PFSK-1 (cell line): ENCODE measurements at regions not wholly inside any gene's neighbourhood (a gene's known extent, or its start where the extent isn't known, plus 50 kb on each side); places are given as distances from the start of the nearest gene placed in this dataset.

Experiments used
- FOXP2 ChIP-seq: optimal IDR thresholded peaks from 2 replicates; pipeline ENCODE3; 2011; ENCODE audit warnings: borderline replicate concordance, control low read depth, inconsistent platforms; ENCODE audit not compliant: insufficient read depth; ENCODE audit errors: extremely low read length, extremely low read depth
- POLR2AphosphoS5 ChIP-seq: IDR thresholded peaks from 2 replicates; pipeline ENCODE4 v1.6.1; 2012; ENCODE audit warnings: low read depth, mild to moderate bottlenecking, control low read depth, low read length, moderate library complexity
- SIN3A ChIP-seq: IDR thresholded peaks from 2 replicates; pipeline ENCODE4 v1.6.1; 2012; ENCODE audit warnings: mild to moderate bottlenecking, low read length, moderate library complexity, borderline replicate concordance; ENCODE audit not compliant: insufficient read depth
- TAF1 ChIP-seq: IDR thresholded peaks from 2 replicates; pipeline ENCODE4 v1.6.1; 2012; ENCODE audit warnings: low read length, control low read depth, borderline replicate concordance; ENCODE audit not compliant: insufficient read depth
- TF ChIP-seq, protein P1 (sequence below), 2 experiments: IDR thresholded peaks; 2 replicates each; pipeline versions ENCODE4 v1.6.1 to v1.8.0; 2011 to 2012; ENCODE audit warnings: low read depth in 2 of 2, low read length in 2 of 2, control low read depth in 1 of 2, inconsistent platforms in 1 of 2, mild to moderate bottlenecking in 1 of 2, moderate library complexity in 1 of 2; ENCODE audit not compliant: insufficient read depth in 1 of 2

GRCh38 chr2:67783026-67783425, 279.8 kb downstream of the C1D start:
- TF ChIP-seq, protein P1, sequence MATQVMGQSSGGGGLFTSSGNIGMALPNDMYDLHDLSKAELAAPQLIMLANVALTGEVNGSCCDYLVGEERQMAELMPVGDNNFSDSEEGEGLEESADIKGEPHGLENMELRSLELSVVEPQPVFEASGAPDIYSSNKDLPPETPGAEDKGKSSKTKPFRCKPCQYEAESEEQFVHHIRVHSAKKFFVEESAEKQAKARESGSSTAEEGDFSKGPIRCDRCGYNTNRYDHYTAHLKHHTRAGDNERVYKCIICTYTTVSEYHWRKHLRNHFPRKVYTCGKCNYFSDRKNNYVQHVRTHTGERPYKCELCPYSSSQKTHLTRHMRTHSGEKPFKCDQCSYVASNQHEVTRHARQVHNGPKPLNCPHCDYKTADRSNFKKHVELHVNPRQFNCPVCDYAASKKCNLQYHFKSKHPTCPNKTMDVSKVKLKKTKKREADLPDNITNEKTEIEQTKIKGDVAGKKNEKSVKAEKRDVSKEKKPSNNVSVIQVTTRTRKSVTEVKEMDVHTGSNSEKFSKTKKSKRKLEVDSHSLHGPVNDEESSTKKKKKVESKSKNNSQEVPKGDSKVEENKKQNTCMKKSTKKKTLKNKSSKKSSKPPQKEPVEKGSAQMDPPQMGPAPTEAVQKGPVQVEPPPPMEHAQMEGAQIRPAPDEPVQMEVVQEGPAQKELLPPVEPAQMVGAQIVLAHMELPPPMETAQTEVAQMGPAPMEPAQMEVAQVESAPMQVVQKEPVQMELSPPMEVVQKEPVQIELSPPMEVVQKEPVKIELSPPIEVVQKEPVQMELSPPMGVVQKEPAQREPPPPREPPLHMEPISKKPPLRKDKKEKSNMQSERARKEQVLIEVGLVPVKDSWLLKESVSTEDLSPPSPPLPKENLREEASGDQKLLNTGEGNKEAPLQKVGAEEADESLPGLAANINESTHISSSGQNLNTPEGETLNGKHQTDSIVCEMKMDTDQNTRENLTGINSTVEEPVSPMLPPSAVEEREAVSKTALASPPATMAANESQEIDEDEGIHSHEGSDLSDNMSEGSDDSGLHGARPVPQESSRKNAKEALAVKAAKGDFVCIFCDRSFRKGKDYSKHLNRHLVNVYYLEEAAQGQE (IDR thresholded peaks at IDR 0.05; ENCODE audit: insufficient read depth in 1 of 2, low read depth in 2 of 2, low read length in 2 of 2) = no peak
- TF ChIP-seq TAF1 (no peak), SIN3A (no peak), POLR2AphosphoS5 (no peak), FOXP2 (no peak)

GRCh38 chr2:67790622-67791021, 272.2 kb downstream of the C1D start:
- no peak for TF ChIP-seq TAF1
- TF ChIP-seq, protein P1 (IDR thresholded peaks at IDR 0.05; ENCODE audit: insufficient read depth in 1 of 2, low read depth in 2 of 2, low read length in 2 of 2) = no peak
- no peak for TF ChIP-seq FOXP2
- no peak for TF ChIP-seq POLR2AphosphoS5
- TF ChIP-seq SIN3A = no peak

DNA sequence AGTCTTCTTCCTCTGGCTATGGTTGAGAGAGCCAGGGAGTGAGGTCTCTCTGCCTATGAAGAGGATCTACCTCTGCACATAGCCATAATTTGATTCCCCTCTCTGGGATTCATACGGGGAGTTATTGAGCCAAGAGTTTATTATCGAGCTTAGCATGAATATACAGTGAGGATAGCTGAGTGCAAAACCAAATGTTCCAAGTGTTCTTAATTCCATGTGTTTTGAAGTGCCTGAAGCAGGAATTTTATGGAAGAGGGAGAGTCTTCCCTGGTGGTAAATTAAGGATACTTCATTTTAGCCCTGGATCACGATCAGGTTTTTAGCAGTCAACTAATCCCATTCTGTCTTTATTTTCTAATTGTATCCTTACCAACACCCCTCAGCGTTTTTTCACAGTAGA, 270.6 kb downstream of the C1D start:
- TF ChIP-seq FOXP2 (no peak), TAF1 (no peak), SIN3A (no peak), POLR2AphosphoS5 (no peak)
- TF ChIP-seq, protein P1 (IDR thresholded peaks at IDR 0.05; ENCODE audit: insufficient read depth in 1 of 2, low read depth in 2 of 2, low read length in 2 of 2) = no peak

DNA sequence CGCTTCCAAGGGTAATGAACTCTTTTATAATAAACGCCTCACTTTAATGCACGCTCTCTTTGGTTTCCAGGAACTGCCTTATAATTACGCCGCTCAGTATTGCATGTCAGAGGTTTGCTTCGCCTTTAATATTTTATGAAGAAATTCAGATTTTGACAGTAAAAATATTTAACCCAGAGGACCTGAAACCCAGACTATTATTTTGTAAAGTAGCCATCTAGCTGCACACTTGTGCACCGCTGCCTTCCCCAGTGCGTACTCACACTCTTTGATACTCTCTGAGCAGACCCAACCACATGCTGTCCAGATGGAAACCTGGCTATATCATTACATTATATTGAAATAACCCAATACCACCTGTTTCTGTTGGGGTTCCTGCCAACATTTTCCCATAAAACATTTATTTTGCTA, 270.1 kb downstream of the C1D start:
- no peak for TF ChIP-seq TAF1
- TF ChIP-seq, protein P1 (IDR thresholded peaks at IDR 0.05; ENCODE audit: insufficient read depth in 1 of 2, low read depth in 2 of 2, low read length in 2 of 2) = no peak
- no peak for TF ChIP-seq SIN3A
- no peak for TF ChIP-seq POLR2AphosphoS5
- no peak for TF ChIP-seq FOXP2

DNA sequence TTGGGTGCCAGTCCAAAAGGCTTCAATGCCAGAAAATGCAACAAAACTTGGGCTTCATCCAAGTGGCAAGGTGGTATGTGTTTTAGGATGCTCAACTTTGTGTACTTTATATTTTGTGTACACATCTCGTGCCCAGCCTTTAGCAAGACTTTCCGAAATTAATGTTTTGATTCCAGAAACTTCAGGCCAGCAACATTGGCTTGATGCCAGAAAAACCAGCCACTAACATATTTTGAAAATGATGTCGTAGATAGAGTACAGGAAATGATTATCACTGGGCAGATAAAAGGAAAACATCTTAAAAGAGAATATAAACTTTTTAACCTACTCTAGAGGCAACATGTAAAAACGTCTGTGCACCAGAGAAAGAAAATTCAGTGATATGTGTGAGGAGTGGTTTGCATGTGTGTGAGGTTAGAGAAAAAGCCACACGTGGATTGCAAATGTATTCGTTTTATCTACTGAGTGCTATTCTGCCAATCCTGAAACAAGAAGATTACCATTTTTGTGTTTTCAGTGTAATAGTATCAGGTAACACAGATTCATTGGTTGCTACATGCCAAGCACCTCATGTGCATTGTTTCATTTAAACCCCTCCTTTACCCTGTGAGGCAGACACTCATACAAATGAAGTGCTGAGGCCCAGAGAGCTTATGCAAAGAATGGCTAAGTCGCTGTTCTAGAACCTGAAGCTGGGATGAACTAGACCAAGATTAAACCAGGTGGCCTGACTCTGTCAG, 264.8 kb downstream of the C1D start:
- TF ChIP-seq TAF1 = no peak
- no peak for TF ChIP-seq POLR2AphosphoS5
- no peak for TF ChIP-seq SIN3A
- TF ChIP-seq FOXP2 = no peak
- TF ChIP-seq, protein P1 (IDR thresholded peaks at IDR 0.05; ENCODE audit: insufficient read depth in 1 of 2, low read depth in 2 of 2, low read length in 2 of 2) = no peak
